Epidermal melanocyte (primary cell): ENCODE measurements at regions not wholly inside any gene's neighbourhood (a gene's known extent, or its start where the extent isn't known, plus 50 kb on each side); places are given as distances from the start of the nearest gene placed in this dataset.
"Not testable (repeated sequence)": the region's sequence is repeated elsewhere in the genome, so short reads cannot be mapped to it uniquely, and the experiment has no call there.

ENCODE experiments used
- DNase-seq: peaks from one replicate; pipeline ENCODE4 v3.0.0; 2011; ENCODE audit warnings: low spot score; ENCODE audit not compliant: insufficient read length

- DNase-seq: no peak
Measured at GRCh38 chr17:45646288-45646988, 137.7 kb upstream of the CRHR1 start.

- no peak for DNase-seq
Measured at GRCh38 chr17:45648642-45649041, 135.5 kb upstream of the CRHR1 start.

- no peak for DNase-seq
Measured at GRCh38 chr17:45649796-45650195, 134.3 kb upstream of the CRHR1 start.

DNA sequence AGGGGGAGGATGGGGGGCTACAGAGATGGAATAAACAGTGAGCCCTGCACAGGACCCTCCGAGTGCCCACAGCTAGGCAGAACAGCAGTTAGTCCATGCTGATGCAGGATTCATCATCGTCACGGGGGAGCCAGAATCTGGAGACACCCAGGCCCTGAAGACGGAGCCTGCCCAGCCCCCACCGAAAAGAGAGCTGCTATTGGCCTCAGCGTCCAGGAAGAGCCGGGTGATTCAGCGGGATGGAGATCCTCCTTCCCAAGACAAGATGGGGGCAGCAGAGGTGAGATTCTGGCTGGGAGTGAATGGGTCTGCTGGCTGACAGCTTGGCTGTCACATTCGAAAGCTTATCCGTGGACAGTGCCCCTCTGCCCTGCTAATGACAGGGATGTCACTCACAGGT is 133.6 kb upstream of the CRHR1 start:
- no peak for DNase-seq

GRCh38 chr17:45651145-45651709 is 132.9 kb upstream of the CRHR1 start:
- DNase-seq: no peak

DNA sequence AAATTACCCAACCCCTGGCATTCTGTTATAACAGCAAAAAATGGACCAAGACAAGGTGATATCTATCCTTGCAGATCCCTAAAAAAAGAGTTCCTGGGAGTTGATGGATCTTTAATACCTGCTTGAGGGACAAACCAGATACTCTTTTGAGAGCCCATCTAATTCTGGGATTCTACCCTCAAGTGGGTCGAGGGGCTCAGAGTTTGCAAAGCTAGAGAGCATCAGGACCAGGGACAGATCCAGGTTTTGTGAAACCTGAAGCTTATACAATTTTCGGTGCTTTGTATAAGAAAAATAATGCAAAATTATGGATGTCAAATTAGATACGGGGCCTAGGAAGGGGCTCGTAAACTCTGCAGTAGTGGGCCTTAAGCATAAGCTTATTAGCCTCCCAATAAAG is 130.5 kb upstream of the CRHR1 start:
- DNase-seq: no peak

- DNase-seq: no peak
Measured at GRCh38 chr17:45656527-45657181, 127.5 kb upstream of the CRHR1 start.

DNA sequence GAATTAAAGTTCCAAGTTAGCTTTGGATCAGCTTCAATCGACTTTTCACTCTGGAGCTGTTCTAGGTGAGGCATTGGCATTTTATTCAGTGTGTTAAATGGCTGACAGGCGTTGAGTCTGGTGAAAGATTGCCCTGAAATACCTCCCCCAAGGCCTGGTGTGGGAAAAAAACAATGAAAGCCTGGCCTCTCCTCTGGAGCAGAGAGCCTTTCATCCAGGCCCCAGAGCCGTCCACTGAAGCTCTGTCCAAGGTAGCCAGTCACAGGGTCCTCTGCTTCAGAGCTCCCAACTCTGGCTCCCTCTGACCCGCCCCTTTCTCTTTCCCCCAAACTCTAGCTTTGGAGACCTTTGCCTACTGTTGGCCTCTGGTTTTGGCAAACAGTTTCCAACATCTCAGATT is 123.6 kb upstream of the CRHR1 start:
- no peak for DNase-seq

DNA sequence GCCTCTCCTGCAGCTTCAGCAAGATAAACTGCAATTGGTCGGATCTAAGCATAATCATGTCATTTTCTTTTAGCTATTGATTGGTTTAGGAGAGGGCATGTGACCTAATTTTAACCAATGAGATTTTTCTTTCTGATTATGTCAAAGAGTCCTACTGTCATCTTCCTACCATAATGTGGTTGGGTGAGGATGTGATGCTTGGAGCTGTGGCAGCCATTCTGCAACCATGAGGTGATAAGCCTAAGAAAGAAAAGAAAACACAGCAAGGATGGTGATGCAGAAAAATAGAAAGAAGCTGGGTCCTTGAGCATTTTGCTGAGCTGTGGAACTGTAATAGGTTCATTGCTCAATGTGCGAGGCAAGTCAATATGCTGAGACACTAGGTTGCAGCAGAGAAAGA is 121.7 kb upstream of the CRHR1 start:
- DNase-seq: no peak

- no peak for DNase-seq
Measured at GRCh38 chr17:45663772-45664171, 120.3 kb upstream of the CRHR1 start.

DNA sequence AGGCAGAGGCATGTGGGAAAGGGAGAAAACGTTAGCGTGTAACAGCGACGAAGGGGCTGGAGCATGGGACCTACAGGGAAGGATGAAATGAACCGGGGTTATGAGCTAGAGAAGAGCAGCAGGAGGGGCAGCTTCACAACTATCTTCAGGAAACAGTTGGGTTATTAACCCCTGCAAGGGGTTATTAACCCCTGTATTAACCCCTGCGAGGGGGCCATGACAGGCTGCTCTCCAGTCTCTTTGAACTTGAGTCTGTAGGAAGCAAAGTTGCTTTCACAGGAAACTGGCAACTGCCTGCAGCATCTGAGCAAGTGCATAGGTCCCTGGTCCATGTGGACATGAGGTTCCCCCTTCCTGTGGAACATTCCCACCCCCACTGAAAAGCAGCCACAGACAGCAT is 119.2 kb upstream of the CRHR1 start:
- no peak for DNase-seq

- DNase-seq: no peak
Measured at GRCh38 chr17:45666046-45666600, 118.0 kb upstream of the CRHR1 start.

DNA sequence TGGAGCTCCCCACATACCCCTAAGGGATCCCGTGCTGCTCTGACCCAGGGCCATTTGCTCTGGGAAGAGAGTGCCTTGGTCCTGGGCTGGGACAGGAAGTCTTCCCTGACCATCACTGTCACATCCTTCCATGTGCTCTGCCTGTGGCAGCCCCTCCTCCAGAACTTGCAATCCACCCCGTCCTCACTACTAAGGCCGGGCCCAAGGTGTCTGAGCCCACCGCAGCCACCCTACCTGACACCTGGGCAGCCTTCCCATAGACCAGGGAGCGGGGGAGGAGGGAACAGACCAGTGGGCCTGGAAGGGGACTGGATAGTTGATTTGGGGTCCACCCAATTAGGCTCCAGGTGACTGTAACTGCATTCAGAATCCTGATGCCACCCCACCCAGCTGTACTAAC is 117.5 kb upstream of the CRHR1 start:
- no peak for DNase-seq

- no peak for DNase-seq
Measured at GRCh38 chr17:45667591-45668171, 116.4 kb upstream of the CRHR1 start.

GRCh38 chr17:45668316-45668715 is 115.8 kb upstream of the CRHR1 start:
- no peak for DNase-seq

DNA sequence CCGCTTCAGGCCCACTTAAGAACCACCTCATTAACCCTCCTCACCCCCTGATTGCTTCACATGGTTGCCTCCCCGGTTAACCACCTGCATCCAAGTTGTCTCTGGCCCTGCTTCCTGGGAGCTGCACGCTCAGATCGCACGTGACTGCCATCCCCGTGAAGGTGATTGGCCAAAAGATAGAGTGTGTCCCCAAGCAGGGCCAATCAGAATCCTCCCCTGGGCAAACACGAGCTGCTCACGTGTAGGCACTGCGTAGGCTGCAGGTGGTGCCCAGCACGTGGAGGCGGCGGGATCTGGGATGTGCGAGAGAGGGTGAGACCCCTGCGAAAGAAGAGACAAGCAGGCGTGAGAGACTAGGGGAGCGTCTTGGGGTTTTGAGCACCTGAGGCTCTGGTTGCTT is 111.8 kb upstream of the CRHR1 start:
- no peak for DNase-seq

GRCh38 chr17:45672792-45673191 is 111.3 kb upstream of the CRHR1 start:
- no peak for DNase-seq

- not testable (repeated sequence) for DNase-seq
Measured at GRCh38 chr17:45673759-45674158, 110.4 kb upstream of the CRHR1 start.

DNA sequence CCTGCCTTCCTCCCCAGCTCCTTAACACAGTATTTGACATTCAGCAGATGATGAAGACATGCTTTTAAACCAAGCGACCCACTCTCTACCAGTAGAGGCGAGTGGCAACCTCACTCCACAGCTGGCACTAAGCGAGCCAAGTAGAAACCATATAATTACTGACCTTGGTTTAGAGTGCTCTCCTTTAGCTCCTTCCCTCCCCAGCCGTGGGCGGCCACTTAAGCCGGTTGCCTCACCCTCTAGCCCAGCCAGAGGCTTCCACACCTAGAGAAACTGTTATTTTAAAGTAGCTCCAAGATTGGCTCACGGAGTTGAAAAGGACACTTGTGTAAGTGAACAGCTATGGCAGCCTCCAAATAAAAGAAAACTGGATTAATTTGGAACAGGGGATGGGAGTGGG is 109.1 kb upstream of the CRHR1 start:
- DNase-seq: no peak

DNA sequence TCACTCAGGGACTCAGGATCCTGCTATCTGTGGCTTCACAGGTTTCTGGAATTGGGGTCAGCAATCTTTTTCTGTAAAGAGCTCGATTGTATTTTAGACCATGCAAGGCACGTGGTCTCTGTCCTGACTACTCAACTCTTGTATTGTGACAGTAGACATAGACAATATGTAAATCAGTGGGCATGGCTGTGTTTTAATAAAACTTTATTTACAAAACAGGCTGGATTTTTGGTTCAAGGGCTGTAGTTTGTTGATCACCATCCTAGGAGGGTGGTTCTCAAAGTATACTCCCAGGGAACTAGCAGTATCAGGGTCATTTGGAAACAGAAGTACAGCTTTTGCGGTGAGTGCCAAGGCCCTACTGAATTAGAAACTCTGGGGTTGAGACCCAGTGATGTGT is 108.2 kb upstream of the CRHR1 start:
- DNase-seq: no peak

- no peak for DNase-seq
Measured at GRCh38 chr17:45676695-45677094, 107.4 kb upstream of the CRHR1 start.

DNA sequence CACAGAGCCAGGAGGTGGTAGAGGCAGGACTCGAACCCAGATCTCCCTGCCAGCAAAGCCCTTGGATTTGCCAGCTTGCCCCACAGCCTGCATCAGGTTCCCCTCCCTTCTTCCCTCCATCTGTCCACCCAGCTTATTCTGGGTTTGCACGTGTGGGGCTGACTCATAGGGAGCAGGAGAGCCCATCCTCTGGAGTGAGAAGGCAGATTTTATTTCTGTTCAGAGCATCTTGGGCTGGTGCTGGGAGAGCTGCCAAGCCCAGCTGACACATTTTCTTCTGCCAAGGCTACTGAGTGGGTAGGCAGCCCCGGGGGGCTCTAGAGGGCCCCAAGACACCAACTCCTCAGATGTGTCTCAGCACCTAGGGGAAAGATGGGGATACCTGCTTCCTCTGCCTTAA is 106.3 kb upstream of the CRHR1 start:
- no peak for DNase-seq
